HL-60 (cell line): ENCODE measurements at regions not wholly inside any gene's neighbourhood (a gene's known extent, or its start where the extent isn't known, plus 50 kb on each side); places are given as distances from the start of the nearest gene placed in this dataset.

ENCODE experiments used
- GABPA ChIP-seq: IDR thresholded peaks from 2 replicates; pipeline ENCODE4 v1.6.1; 2012; ENCODE audit warnings: low read depth
- POLR2AphosphoS5 ChIP-seq: IDR thresholded peaks from 2 replicates; pipeline ENCODE4 v1.6.1; 2012; ENCODE audit warnings: low read depth
- TF ChIP-seq, protein P1 (sequence below): IDR thresholded peaks from one replicate; pipeline ENCODE4 v1.5.1; 2011; ENCODE audit warnings: low read length, control low read depth, inconsistent platforms; ENCODE audit not compliant: insufficient read depth
- TF ChIP-seq, protein P2 (sequence below): IDR thresholded peaks from 2 replicates; pipeline ENCODE4 v1.6.1; 2012; ENCODE audit warnings: low read depth; ENCODE audit not compliant: insufficient replicate concordance

DNA sequence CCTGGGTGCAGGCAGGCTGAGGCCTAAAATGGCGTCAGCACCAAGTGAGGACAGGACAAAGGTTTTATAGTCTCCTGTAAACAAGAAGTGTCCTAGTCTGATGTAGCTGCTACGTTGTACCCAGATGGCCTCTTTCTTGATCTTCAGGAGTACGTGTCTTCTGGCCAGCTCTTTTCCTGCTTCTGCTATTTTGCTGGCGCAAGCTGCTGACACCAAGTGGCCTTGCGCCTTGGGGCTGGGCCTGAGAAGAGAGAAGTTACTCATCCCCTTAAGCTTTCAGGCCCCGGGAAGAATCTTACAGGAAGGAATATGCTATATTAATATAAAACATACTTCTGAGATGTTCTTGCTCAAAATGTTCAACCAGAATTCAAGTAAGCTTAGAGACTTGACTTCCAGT lies 605.2 kb downstream of the GALC start:
- TF ChIP-seq, protein P1, sequence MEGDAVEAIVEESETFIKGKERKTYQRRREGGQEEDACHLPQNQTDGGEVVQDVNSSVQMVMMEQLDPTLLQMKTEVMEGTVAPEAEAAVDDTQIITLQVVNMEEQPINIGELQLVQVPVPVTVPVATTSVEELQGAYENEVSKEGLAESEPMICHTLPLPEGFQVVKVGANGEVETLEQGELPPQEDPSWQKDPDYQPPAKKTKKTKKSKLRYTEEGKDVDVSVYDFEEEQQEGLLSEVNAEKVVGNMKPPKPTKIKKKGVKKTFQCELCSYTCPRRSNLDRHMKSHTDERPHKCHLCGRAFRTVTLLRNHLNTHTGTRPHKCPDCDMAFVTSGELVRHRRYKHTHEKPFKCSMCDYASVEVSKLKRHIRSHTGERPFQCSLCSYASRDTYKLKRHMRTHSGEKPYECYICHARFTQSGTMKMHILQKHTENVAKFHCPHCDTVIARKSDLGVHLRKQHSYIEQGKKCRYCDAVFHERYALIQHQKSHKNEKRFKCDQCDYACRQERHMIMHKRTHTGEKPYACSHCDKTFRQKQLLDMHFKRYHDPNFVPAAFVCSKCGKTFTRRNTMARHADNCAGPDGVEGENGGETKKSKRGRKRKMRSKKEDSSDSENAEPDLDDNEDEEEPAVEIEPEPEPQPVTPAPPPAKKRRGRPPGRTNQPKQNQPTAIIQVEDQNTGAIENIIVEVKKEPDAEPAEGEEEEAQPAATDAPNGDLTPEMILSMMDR: no peak
- TF ChIP-seq, protein P2, sequence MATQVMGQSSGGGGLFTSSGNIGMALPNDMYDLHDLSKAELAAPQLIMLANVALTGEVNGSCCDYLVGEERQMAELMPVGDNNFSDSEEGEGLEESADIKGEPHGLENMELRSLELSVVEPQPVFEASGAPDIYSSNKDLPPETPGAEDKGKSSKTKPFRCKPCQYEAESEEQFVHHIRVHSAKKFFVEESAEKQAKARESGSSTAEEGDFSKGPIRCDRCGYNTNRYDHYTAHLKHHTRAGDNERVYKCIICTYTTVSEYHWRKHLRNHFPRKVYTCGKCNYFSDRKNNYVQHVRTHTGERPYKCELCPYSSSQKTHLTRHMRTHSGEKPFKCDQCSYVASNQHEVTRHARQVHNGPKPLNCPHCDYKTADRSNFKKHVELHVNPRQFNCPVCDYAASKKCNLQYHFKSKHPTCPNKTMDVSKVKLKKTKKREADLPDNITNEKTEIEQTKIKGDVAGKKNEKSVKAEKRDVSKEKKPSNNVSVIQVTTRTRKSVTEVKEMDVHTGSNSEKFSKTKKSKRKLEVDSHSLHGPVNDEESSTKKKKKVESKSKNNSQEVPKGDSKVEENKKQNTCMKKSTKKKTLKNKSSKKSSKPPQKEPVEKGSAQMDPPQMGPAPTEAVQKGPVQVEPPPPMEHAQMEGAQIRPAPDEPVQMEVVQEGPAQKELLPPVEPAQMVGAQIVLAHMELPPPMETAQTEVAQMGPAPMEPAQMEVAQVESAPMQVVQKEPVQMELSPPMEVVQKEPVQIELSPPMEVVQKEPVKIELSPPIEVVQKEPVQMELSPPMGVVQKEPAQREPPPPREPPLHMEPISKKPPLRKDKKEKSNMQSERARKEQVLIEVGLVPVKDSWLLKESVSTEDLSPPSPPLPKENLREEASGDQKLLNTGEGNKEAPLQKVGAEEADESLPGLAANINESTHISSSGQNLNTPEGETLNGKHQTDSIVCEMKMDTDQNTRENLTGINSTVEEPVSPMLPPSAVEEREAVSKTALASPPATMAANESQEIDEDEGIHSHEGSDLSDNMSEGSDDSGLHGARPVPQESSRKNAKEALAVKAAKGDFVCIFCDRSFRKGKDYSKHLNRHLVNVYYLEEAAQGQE: no peak
- no peak for TF ChIP-seq POLR2AphosphoS5
- TF ChIP-seq GABPA: no peak
